ENCODE measurements at regions not wholly inside any gene's neighbourhood (a gene's known extent, or its start where the extent isn't known, plus 50 kb on each side); places are given as distances from the start of the nearest gene placed in this dataset.
A peak's percentile ranks its signal among the peaks of the same experiment; 100 is the strongest.

GRCh38 chr9:82117026-82117811, 128.6 kb downstream of the SPATA31D1 start:
- Histone ChIP-seq H3K27me3 (ENCODE audit: control insufficient read depth, insufficient read depth, low read length) (no peaks in the 10 kb centered on the region), H3K36me3 (ENCODE audit: control insufficient read depth, insufficient read depth, low read length) (no peaks in the 10 kb centered on the region), H3K4me3 (ENCODE audit: low read depth, low read length) (no peak overlapping the region)
- TF ChIP-seq CTCF (IDR thresholded peaks at IDR 0.05; ENCODE audit: insufficient read depth, low read length, poor library complexity, severe bottlenecking), result no peak
- DNase-seq (ENCODE audit: low read depth), result no peak

GRCh38 chr9:82122731-82123130, 134.2 kb downstream of the SPATA31D1 start:
- no peaks in the 10 kb centered on the region for H3K36me3 ChIP-seq (ENCODE audit: control insufficient read depth, insufficient read depth, low read length)
- H3K27me3 ChIP-seq (ENCODE audit: control insufficient read depth, insufficient read depth, low read length), result no peaks in the 10 kb centered on the region
- DNase-seq (ENCODE audit: low read depth), result no peak
- H3K4me3 ChIP-seq (ENCODE audit: low read depth, low read length), result no peak overlapping the region
- no peak for TF ChIP-seq CTCF (IDR thresholded peaks at IDR 0.05; ENCODE audit: insufficient read depth, low read length, poor library complexity, severe bottlenecking)

- H3K4me3 ChIP-seq (ENCODE audit: low read depth, low read length), result no peak overlapping the region
- no peaks in the 10 kb centered on the region for H3K27me3 ChIP-seq (ENCODE audit: control insufficient read depth, insufficient read depth, low read length)
- no peak for TF ChIP-seq CTCF (IDR thresholded peaks at IDR 0.05; ENCODE audit: insufficient read depth, low read length, poor library complexity, severe bottlenecking)
- DNase-seq (ENCODE audit: low read depth), result peak; percentile 38
- H3K36me3 ChIP-seq (ENCODE audit: control insufficient read depth, insufficient read depth, low read length), result no peaks in the 10 kb centered on the region
Observed at GRCh38 chr9:82124090-82124489, 135.5 kb downstream of the SPATA31D1 start.

- Histone ChIP-seq H3K36me3 (ENCODE audit: control insufficient read depth, insufficient read depth, low read length) (no peaks in the 10 kb centered on the region), H3K4me3 (ENCODE audit: low read depth, low read length) (no peak overlapping the region), H3K27me3 (ENCODE audit: control insufficient read depth, insufficient read depth, low read length) (no peaks in the 10 kb centered on the region)
- no peak for DNase-seq (ENCODE audit: low read depth)
- TF ChIP-seq CTCF (IDR thresholded peaks at IDR 0.05; ENCODE audit: insufficient read depth, low read length, poor library complexity, severe bottlenecking), result no peak
Observed at GRCh38 chr9:82126256-82126655, 137.7 kb downstream of the SPATA31D1 start.

GRCh38 chr9:82127465-82127864, 138.9 kb downstream of the SPATA31D1 start:
- Histone ChIP-seq H3K27me3 (ENCODE audit: control insufficient read depth, insufficient read depth, low read length) (no peaks in the 10 kb centered on the region), H3K4me3 (ENCODE audit: low read depth, low read length) (no peak overlapping the region), H3K36me3 (ENCODE audit: control insufficient read depth, insufficient read depth, low read length) (no peaks in the 10 kb centered on the region)
- TF ChIP-seq CTCF (IDR thresholded peaks at IDR 0.05; ENCODE audit: insufficient read depth, low read length, poor library complexity, severe bottlenecking), result no peak
- no peak for DNase-seq (ENCODE audit: low read depth)
